Panc1 (cell line): ENCODE measurements at regions not wholly inside any gene's neighbourhood (a gene's known extent, or its start where the extent isn't known, plus 50 kb on each side); places are given as distances from the start of the nearest gene placed in this dataset.

Experiments
- ATAC-seq: fragments of 200-7000 bp; cut with Tn5 transposase; 2 replicates; pipeline ENCODE4 v1.9.1; 2020; ENCODE audit warnings: mild to moderate bottlenecking, moderate library complexity
- BruUV-seq: library from RNA; stranded (reverse); fragments of 400-500 nt; replicated peaks from 2 replicates; lab custom pipeline; 2021; lab: Mats Ljungman, UMichigan
- CTCF ChIA-PET: fragments of 300-600 bp; sonication (Branson Sonifier 250); formaldehyde crosslinking; loops from one replicate; lab custom pipeline; 2022; ENCODE audit warnings: antibody characterized with exemption; lab: Charles Lee
- POLR2A ChIA-PET: fragments of 300-600 bp; sonication (Branson Sonifier 250); formaldehyde crosslinking; loops from one replicate; lab custom pipeline; 2022; ENCODE audit warnings: antibody characterized with exemption; lab: Charles Lee
- DNase-seq: peaks from one replicate; pipeline ENCODE4 v3.0.0-alpha.2; 2010; ENCODE audit warnings: low read depth, low spot score
- H3K27ac ChIP-seq: 2 replicates; pipeline ENCODE4 v1.5.1; 2011; ENCODE audit warnings: mild to moderate bottlenecking, low read length, inconsistent platforms
- H3K27me3 ChIP-seq: fragments of 200-500 bp; sonication (Bioruptor generic); 2 replicates; pipeline ENCODE4 v1.6.0; 2014; ENCODE audit warnings: low read length, inconsistent platforms; ENCODE audit not compliant: control insufficient read depth, insufficient read depth
- H3K36me3 ChIP-seq: fragments of 200-500 bp; sonication (Bioruptor generic); 2 replicates; pipeline ENCODE4 v1.5.1; 2014; ENCODE audit warnings: inconsistent platforms, mild to moderate bottlenecking, low read length, moderate library complexity; ENCODE audit not compliant: control insufficient read depth, insufficient read depth
- H3K4me1 ChIP-seq: 2 replicates; pipeline ENCODE4 v1.5.1; 2011; ENCODE audit warnings: inconsistent platforms, mild to moderate bottlenecking, low read length, moderate library complexity; ENCODE audit not compliant: control insufficient read depth, insufficient read depth
- H3K4me3 ChIP-seq, 2 experiments: 2 replicates each; pipeline ENCODE4 v1.5.1; 2011 to 2012; ENCODE audit warnings: low read depth in 2 of 2, low read length in 2 of 2, mild to moderate bottlenecking in 2 of 2, inconsistent platforms in 1 of 2, moderate library complexity in 1 of 2
- H3K9me3 ChIP-seq: fragments of 200-500 bp; sonication (Bioruptor generic); 2 replicates; pipeline ENCODE4 v1.5.1; 2014; ENCODE audit warnings: low read depth, mild to moderate bottlenecking, inconsistent platforms, low read length, moderate library complexity; ENCODE audit not compliant: control insufficient read depth, insufficient read depth
- POLR2AphosphoS5 ChIP-seq: IDR thresholded peaks from 2 replicates; pipeline ENCODE4 v1.6.1; 2012; ENCODE audit warnings: mild to moderate bottlenecking, low read depth, low read length, moderate library complexity
- SIN3A ChIP-seq: IDR thresholded peaks from 2 replicates; pipeline ENCODE4 v1.6.1; 2012; ENCODE audit warnings: low read depth, mild to moderate bottlenecking, low read length, moderate library complexity, borderline replicate concordance; ENCODE audit not compliant: insufficient read depth
- TCF7L2 ChIP-seq: IDR thresholded peaks from 2 replicates; pipeline ENCODE4 v1.6.1; 2011; ENCODE audit warnings: mild to moderate bottlenecking, low read depth, low read length, inconsistent platforms
- in situ Hi-C: cut with HindIII; loops from 2 replicates; pipeline ENCODE4 v1.10.0; 2016; ENCODE audit warnings: low sequenced_read_pairs, low pct_unique_long_range_greater_than_20kb
- intact Hi-C: fragments of 100-400 bp; cut with micrococcal nuclease; formaldehyde crosslinking; loops from one replicate; pipeline ENCODE4 v1.10.0; 2022; ENCODE audit not compliant: unreplicated experiment
- TF ChIP-seq, protein P1 (sequence below), 2 experiments: IDR thresholded peaks; 2 replicates each; pipeline ENCODE4 v1.6.1; 2011 to 2012; ENCODE audit warnings: low read depth in 2 of 2, control low read depth in 1 of 2, low read length in 1 of 2, mild to moderate bottlenecking in 1 of 2, moderate library complexity in 1 of 2; ENCODE audit not compliant: insufficient read depth in 1 of 2
- TF ChIP-seq, protein P2 (sequence below): fragments of 450-650 bp; IDR thresholded peaks from 2 replicates; pipeline ENCODE4 v1.5.1; 2017; ENCODE audit warnings: mild to moderate bottlenecking

DNA sequence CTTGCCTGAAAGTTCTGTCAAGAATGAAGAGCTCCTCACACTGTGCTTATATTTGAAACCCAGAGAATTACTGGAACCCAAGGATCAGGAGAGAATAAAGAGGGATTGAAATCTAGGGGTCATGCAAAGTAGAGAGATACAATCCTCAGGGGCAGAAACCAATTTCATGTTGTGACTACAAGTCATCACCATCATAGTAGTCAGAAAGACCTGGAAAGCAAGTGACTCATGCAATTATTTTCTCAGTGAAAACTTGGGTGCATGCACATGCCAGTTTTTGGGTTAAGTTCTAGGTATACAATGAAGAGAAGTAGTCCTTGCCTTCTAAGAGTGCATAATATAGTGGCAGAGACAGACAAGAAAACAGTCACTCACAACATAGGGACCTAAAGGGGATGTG lies 210.0 kb downstream of the ZC3H11B start:
- ATAC-seq, result no peak
- no peaks in the 10 kb centered on the region for H3K4me1 ChIP-seq

DNA sequence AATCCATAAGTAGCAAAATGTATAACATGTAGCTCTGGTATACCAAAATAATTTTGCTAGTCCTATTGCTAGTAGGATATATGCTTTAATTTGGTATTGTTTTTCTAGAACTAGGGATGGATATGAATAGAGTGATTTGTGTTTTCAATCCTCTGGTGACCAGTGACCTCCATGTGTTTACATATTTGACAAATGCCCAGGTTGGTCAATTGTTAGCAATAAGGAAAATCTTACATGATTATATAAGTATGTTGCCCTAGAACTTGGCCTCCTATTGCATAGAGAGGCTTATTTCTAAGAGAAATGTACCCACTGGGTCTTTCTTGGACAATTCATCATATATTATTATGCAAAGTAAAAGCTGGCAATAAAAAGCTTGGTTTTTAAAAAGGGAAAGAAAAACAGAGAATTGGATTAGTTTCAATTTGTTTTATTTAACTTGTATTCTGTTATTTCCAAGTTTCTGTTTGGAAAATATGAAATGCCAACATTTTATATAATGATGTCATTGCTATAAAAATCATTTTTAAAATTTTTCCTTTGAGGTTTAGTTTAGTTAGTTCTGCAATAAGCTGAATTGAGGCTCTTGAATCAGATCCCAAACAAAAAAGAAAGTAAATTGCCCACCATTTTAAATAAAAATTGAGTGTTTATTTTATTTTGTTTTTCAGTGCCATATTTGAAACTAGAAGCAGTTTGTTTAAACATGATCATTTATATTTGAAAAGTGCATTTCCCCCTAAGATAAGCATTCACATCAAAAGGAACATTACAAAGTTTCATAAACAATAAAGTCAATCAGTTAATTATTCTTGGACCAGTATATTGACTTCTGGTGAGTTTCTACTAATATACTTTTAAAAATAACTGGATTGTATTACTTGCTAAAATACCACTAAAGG lies 210.9 kb downstream of the ZC3H11B start:
- ATAC-seq (no peak), DNase-seq (no peak)
- in situ Hi-C loops, result no loop called here
- no peaks in the 10 kb centered on the region for H3K4me1 ChIP-seq
- no peak overlapping the region for H3K4me3 ChIP-seq
- TF ChIP-seq, protein P1, sequence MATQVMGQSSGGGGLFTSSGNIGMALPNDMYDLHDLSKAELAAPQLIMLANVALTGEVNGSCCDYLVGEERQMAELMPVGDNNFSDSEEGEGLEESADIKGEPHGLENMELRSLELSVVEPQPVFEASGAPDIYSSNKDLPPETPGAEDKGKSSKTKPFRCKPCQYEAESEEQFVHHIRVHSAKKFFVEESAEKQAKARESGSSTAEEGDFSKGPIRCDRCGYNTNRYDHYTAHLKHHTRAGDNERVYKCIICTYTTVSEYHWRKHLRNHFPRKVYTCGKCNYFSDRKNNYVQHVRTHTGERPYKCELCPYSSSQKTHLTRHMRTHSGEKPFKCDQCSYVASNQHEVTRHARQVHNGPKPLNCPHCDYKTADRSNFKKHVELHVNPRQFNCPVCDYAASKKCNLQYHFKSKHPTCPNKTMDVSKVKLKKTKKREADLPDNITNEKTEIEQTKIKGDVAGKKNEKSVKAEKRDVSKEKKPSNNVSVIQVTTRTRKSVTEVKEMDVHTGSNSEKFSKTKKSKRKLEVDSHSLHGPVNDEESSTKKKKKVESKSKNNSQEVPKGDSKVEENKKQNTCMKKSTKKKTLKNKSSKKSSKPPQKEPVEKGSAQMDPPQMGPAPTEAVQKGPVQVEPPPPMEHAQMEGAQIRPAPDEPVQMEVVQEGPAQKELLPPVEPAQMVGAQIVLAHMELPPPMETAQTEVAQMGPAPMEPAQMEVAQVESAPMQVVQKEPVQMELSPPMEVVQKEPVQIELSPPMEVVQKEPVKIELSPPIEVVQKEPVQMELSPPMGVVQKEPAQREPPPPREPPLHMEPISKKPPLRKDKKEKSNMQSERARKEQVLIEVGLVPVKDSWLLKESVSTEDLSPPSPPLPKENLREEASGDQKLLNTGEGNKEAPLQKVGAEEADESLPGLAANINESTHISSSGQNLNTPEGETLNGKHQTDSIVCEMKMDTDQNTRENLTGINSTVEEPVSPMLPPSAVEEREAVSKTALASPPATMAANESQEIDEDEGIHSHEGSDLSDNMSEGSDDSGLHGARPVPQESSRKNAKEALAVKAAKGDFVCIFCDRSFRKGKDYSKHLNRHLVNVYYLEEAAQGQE (IDR thresholded peaks at IDR 0.05; ENCODE audit: insufficient read depth in 1 of 2, low read depth in 2 of 2, low read length in 1 of 2), result no peak
- TF ChIP-seq, protein P2, sequence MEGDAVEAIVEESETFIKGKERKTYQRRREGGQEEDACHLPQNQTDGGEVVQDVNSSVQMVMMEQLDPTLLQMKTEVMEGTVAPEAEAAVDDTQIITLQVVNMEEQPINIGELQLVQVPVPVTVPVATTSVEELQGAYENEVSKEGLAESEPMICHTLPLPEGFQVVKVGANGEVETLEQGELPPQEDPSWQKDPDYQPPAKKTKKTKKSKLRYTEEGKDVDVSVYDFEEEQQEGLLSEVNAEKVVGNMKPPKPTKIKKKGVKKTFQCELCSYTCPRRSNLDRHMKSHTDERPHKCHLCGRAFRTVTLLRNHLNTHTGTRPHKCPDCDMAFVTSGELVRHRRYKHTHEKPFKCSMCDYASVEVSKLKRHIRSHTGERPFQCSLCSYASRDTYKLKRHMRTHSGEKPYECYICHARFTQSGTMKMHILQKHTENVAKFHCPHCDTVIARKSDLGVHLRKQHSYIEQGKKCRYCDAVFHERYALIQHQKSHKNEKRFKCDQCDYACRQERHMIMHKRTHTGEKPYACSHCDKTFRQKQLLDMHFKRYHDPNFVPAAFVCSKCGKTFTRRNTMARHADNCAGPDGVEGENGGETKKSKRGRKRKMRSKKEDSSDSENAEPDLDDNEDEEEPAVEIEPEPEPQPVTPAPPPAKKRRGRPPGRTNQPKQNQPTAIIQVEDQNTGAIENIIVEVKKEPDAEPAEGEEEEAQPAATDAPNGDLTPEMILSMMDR, result no peak
- no peak for TF ChIP-seq POLR2AphosphoS5
- TF ChIP-seq TCF7L2, result no peak
- TF ChIP-seq SIN3A, result no peak
- ChIA-PET POLR2A (interaction anchor here (0.6 kb wide), 1 partner anchor 18 kb away, joined by 3 read pairs; no protein-coding TSS in a partner anchor), CTCF (no interaction called here)
- no peaks in the 10 kb centered on the region for H3K9me3 ChIP-seq
- H3K27me3 ChIP-seq, result no peaks in the 10 kb centered on the region
- intact Hi-C loops, result no loop called here
- no peak overlapping the region for H3K27ac ChIP-seq
- no TSS peak for BruUV-seq
- no peaks in the 10 kb centered on the region for H3K36me3 ChIP-seq

More for the DNA sequence above, 210.0 kb downstream of the ZC3H11B start:
- no peak overlapping the region for H3K27ac ChIP-seq
- intact Hi-C loops (no loop called here), in situ Hi-C loops (no loop called here)
- H3K9me3 ChIP-seq, result no peaks in the 10 kb centered on the region
- H3K27me3 ChIP-seq, result no peaks in the 10 kb centered on the region
- no TSS peak for BruUV-seq
- no peaks in the 10 kb centered on the region for H3K36me3 ChIP-seq
- POLR2A ChIA-PET, result no interaction called here
- CTCF ChIA-PET, result no interaction called here
- DNase-seq, result no peak
- no peak overlapping the region for H3K4me3 ChIP-seq
- no peak for TF ChIP-seq TCF7L2
- TF ChIP-seq, protein P2, result no peak
